ENCODE measurements at regions not wholly inside any gene's neighbourhood (a gene's known extent, or its start where the extent isn't known, plus 50 kb on each side); places are given as distances from the start of the nearest gene placed in this dataset.

DNA sequence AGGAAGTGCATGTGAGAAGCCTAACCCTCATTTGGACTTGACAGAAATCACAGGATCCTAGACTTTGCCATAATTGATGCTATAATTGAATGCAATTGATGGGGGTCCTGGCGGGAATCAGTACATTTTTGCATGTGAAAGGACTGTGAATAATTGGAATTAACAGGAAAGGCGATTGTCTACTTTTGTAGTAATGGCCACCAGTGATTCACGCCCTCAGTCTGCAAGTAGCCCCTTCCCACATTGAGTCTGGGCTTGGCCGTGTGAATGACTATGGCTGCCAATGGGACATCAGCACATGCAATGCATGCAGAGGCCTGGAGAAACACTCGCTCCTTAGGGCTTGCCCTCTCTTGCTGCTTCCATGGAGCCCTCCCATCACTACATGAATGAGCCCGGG lies 107.8 kb upstream of the OSMR start:
- Mint-ChIP-seq H3K36me3 (no peaks in the 10 kb centered on the region), H3K27ac (no peak overlapping the region), H3K4me1 (no peaks in the 10 kb centered on the region), H3K4me3 (no peak overlapping the region), H3K27me3 (ENCODE audit: low read depth in 3 of 3) (peaks cover 2 to 5% (median 3%) of the 10 kb centered on the region in 3 donors), H3K9me3 (peaks cover 3 to 11% (median 7%) of the 10 kb centered on the region in 7 donors)
- no peaks in the 10 kb centered on the region for H3K79me2 ChIP-seq (ENCODE audit: insufficient read depth, low read length)
- 95% methylated on average over 4 of the region's 6 CpGs for WGBS (ENCODE audit: insufficient coverage)
- no peaks in the 10 kb centered on the region for H4K20me1 ChIP-seq (ENCODE audit: insufficient read depth, low read length)
- no peak overlapping the region for H3K4me3 ChIP-seq (replicated peaks in 1 of 3; ENCODE audit: low read depth in 2 of 3, low read length in 3 of 3)
- intact Hi-C loops (cut with micrococcal nuclease): no loop called here
- no peak overlapping the region for H3K4me2 ChIP-seq (replicated peaks; ENCODE audit: extremely low read depth, low read length, poor library complexity, severe bottlenecking)
- no peak overlapping the region for H3K27ac ChIP-seq (ENCODE audit: low read depth in 1 of 2, low read length in 2 of 2)
- DNase-seq: no peak
- no peaks in the 10 kb centered on the region for H3K36me3 ChIP-seq (replicated peaks in 1 of 2; ENCODE audit: control insufficient read depth in 1 of 2, insufficient read depth in 2 of 2, low read length in 2 of 2)
- no peak overlapping the region for H3K9ac ChIP-seq (ENCODE audit: insufficient read depth, low read length, poor library complexity, severe bottlenecking)
- H3K27me3 ChIP-seq (ENCODE audit: control insufficient read depth in 2 of 2, insufficient read depth in 2 of 2, low read length in 2 of 2): no peaks in the 10 kb centered on the region
- H3K4me1 ChIP-seq (ENCODE audit: control insufficient read depth in 1 of 2, insufficient read depth in 2 of 2, low read length in 2 of 2): no peaks in the 10 kb centered on the region
- TF ChIP-seq CTCF (IDR thresholded peaks at IDR 0.05): no peak
- H2AFZ ChIP-seq (ENCODE audit: insufficient read depth, low read depth, low read length, poor library complexity, severe bottlenecking): no peak overlapping the region
- peaks cover 7 to 8% of the 10 kb centered on the region in 2 donors for H3K9me3 ChIP-seq (replicated peaks in 1 of 2; ENCODE audit: control insufficient read depth in 1 of 2, insufficient read depth in 1 of 2, low read length in 2 of 2)

GRCh38 chr5:38739011-38739704 lies 106.7 kb upstream of the OSMR start:
- H3K4me2 ChIP-seq (replicated peaks; ENCODE audit: extremely low read depth, low read length, poor library complexity, severe bottlenecking): no peak overlapping the region
- no peak overlapping the region for H3K4me3 ChIP-seq (replicated peaks in 1 of 3; ENCODE audit: low read depth in 2 of 3, low read length in 3 of 3)
- H3K9me3 ChIP-seq (replicated peaks in 1 of 2; ENCODE audit: control insufficient read depth in 1 of 2, insufficient read depth in 1 of 2, low read length in 2 of 2): peaks cover 9 to 17% of the 10 kb centered on the region in 2 donors
- Mint-ChIP-seq H3K27me3 (ENCODE audit: low read depth in 3 of 3) (peaks cover under 1 to 5% (median 3%) of the 10 kb centered on the region in 3 donors), H3K9me3 (peaks cover 7 to 21% (median 12%) of the 10 kb centered on the region in 7 donors), H3K4me3 (no peak overlapping the region), H3K27ac (no peak overlapping the region), H3K36me3 (no peaks in the 10 kb centered on the region), H3K4me1 (no peaks in the 10 kb centered on the region)
- no peaks in the 10 kb centered on the region for H4K20me1 ChIP-seq (ENCODE audit: insufficient read depth, low read length)
- TF ChIP-seq CTCF (IDR thresholded peaks at IDR 0.05): no peak
- H3K36me3 ChIP-seq (replicated peaks in 1 of 2; ENCODE audit: control insufficient read depth in 1 of 2, insufficient read depth in 2 of 2, low read length in 2 of 2): no peaks in the 10 kb centered on the region
- no peak overlapping the region for H3K9ac ChIP-seq (ENCODE audit: insufficient read depth, low read length, poor library complexity, severe bottlenecking)
- peaks cover 0 to 2% of the 10 kb centered on the region in 2 donors for H3K27me3 ChIP-seq (ENCODE audit: control insufficient read depth in 2 of 2, insufficient read depth in 2 of 2, low read length in 2 of 2)
- intact Hi-C loops (cut with micrococcal nuclease): no loop called here
- H2AFZ ChIP-seq (ENCODE audit: insufficient read depth, low read depth, low read length, poor library complexity, severe bottlenecking): no peak overlapping the region
- H3K27ac ChIP-seq (ENCODE audit: low read depth in 1 of 2, low read length in 2 of 2): no peak overlapping the region
- no peak for DNase-seq
- H3K79me2 ChIP-seq (ENCODE audit: insufficient read depth, low read length): no peaks in the 10 kb centered on the region
- WGBS (ENCODE audit: insufficient coverage): no CpG with 5 or more reads among the region's 4 CpGs
- H3K4me1 ChIP-seq (ENCODE audit: control insufficient read depth in 1 of 2, insufficient read depth in 2 of 2, low read length in 2 of 2): no peaks in the 10 kb centered on the region

Data from CD14-positive monocyte (primary cell).